H1 (cell line): ENCODE measurements at regions not wholly inside any gene's neighbourhood (a gene's known extent, or its start where the extent isn't known, plus 50 kb on each side); places are given as distances from the start of the nearest gene placed in this dataset.

ENCODE experiments used
- CTCF ChIA-PET: fragments of 300-600 bp; sonication (Branson Sonifier 250); formaldehyde crosslinking; loops from one replicate; lab custom pipeline; 2021; ENCODE audit not compliant: partially characterized antibody; lab: Charles Lee
- POLR2A ChIA-PET: fragments of 300-600 bp; sonication (Branson Sonifier 250); formaldehyde crosslinking; loops from one replicate; lab custom pipeline; 2021; ENCODE audit warnings: inconsistent platforms; ENCODE audit not compliant: partially characterized antibody; lab: Charles Lee
- DNase-seq, 2 experiments: peaks; one replicate each; pipeline versions ENCODE4 v3.0.0 to v3.0.0-alpha.2; 2010 to 2022; ENCODE audit warnings: low spot score in 2 of 2, low read depth in 1 of 2, mixed read lengths in 1 of 2
- FAIRE-seq: peaks from 2 replicates; lab custom pipeline; 2011; peaks lifted over from hg19 to GRCh38; lab: Jason Lieb, UNC
- H2AFZ ChIP-seq: 2 replicates; pipeline ENCODE4 v1.8.1; 2012; ENCODE audit warnings: low read length, inconsistent platforms
- H2AK5ac ChIP-seq: 2 replicates; pipeline ENCODE4 v1.6.1; 2013; ENCODE audit warnings: low read depth, low read length
- H2BK120ac ChIP-seq: replicated peaks from 2 replicates; pipeline ENCODE3; 2013; ENCODE audit warnings: low read depth, low read length, inconsistent platforms
- H2BK12ac ChIP-seq: 2 replicates; pipeline ENCODE4 v1.6.1; 2013; ENCODE audit warnings: low read depth, low read length
- H2BK15ac ChIP-seq: 2 replicates; pipeline ENCODE4 v1.6.1; 2013; ENCODE audit warnings: low read length
- H2BK20ac ChIP-seq: 2 replicates; pipeline ENCODE4 v1.6.1; 2013; ENCODE audit warnings: low read length
- H2BK5ac ChIP-seq: 2 replicates; pipeline ENCODE4 v1.6.1; 2013; ENCODE audit warnings: low read depth, low read length
- H3K14ac ChIP-seq: 2 replicates; pipeline ENCODE4 v1.6.1; 2013; ENCODE audit warnings: inconsistent platforms; ENCODE audit not compliant: insufficient read length
- H3K18ac ChIP-seq: 2 replicates; pipeline ENCODE4 v1.6.1; 2013; ENCODE audit warnings: low read length; ENCODE audit errors: extremely low read depth
- H3K23ac ChIP-seq: 2 replicates; pipeline ENCODE4 v1.6.1; 2013; ENCODE audit warnings: inconsistent platforms; ENCODE audit not compliant: insufficient read length
- H3K23me2 ChIP-seq: 2 replicates; pipeline ENCODE4 v1.6.1; 2013; ENCODE audit warnings: low read depth, low read length
- H3K27ac ChIP-seq: 2 replicates; pipeline ENCODE4 v1.6.1; 2011; ENCODE audit warnings: low read depth, low read length, inconsistent platforms
- H3K27me3 ChIP-seq, 4 experiments: replicated peaks in 1 of 4; 1 replicate in 1 of 4; 2 replicates in 3 of 4; pipeline versions ENCODE4 v1.6.1 to v1.8.1; 2011 to 2013; ENCODE audit warnings: low read length in 3 of 4, mild to moderate bottlenecking in 3 of 4, inconsistent platforms in 2 of 4, mixed read lengths in 2 of 4, moderate library complexity in 1 of 4; ENCODE audit not compliant: control insufficient read depth in 3 of 4, insufficient read depth in 3 of 4; ENCODE audit errors: extremely low read depth in 1 of 4
- H3K36me3 ChIP-seq, 4 experiments: 2 replicates each; pipeline versions ENCODE4 v1.6.1 to v1.8.1; 2011 to 2013; ENCODE audit warnings: mild to moderate bottlenecking in 4 of 4, low read length in 3 of 4, moderate library complexity in 2 of 4, control low read depth in 1 of 4, inconsistent platforms in 1 of 4; ENCODE audit not compliant: insufficient read depth in 4 of 4, control insufficient read depth in 2 of 4
- H3K4ac ChIP-seq: replicated peaks from 2 replicates; pipeline ENCODE3; 2013; ENCODE audit warnings: low read length, low read depth, mixed read lengths, inconsistent platforms; ENCODE audit not compliant: insufficient read length
- H3K4me1 ChIP-seq, 4 experiments: replicated peaks in 1 of 4; 1 replicate in 1 of 4; 2 replicates in 3 of 4; pipeline versions ENCODE4 v1.6.1 to v1.8.1; 2011 to 2013; ENCODE audit warnings: low read length in 3 of 4, inconsistent platforms in 2 of 4, mixed read lengths in 1 of 4; ENCODE audit not compliant: insufficient read depth in 4 of 4, control insufficient read depth in 3 of 4
- H3K4me2 ChIP-seq, 2 experiments: 2 replicates each; pipeline versions ENCODE4 v1.6.1 to v1.8.1; 2011 to 2013; ENCODE audit warnings: low read depth in 2 of 2, low read length in 2 of 2, control low read depth in 1 of 2, inconsistent platforms in 1 of 2, mild to moderate bottlenecking in 1 of 2; ENCODE audit not compliant: insufficient read depth in 1 of 2
- H3K4me3 ChIP-seq, 4 experiments: fragments of 200-600, 300-600 bp in 1 of 4; sonication (generic), shearing (Covaris generic), sonication (Bioruptor Twin) in 1 of 4; 2 replicates each; pipeline versions ENCODE4 v1.5.1 to v1.8.1; 2011 to 2016; ENCODE audit warnings: low read length in 4 of 4, low read depth in 3 of 4, control low read depth in 2 of 4, inconsistent platforms in 2 of 4, mild to moderate bottlenecking in 2 of 4, mixed read lengths in 1 of 4, moderate library complexity in 1 of 4; ENCODE audit not compliant: insufficient read depth in 2 of 4; ENCODE audit errors: extremely low read depth in 1 of 4
- H3K56ac ChIP-seq: replicated peaks from 2 replicates; pipeline ENCODE3; 2013; ENCODE audit warnings: low read depth, mild to moderate bottlenecking, mixed read lengths, low read length, inconsistent platforms; ENCODE audit not compliant: insufficient read length
- H3K79me1 ChIP-seq: 2 replicates; pipeline ENCODE4 v1.6.1; 2013; ENCODE audit warnings: low read depth, low read length, control low read depth
- H3K79me2 ChIP-seq, 2 experiments: 2 replicates each; pipeline versions ENCODE4 v1.6.1 to v1.8.1; 2012 to 2013; ENCODE audit warnings: low read length in 2 of 2, mild to moderate bottlenecking in 2 of 2, inconsistent platforms in 1 of 2; ENCODE audit not compliant: insufficient read depth in 2 of 2, control insufficient read depth in 1 of 2
- H3K9ac ChIP-seq, 4 experiments: replicated peaks in 1 of 4; 1 replicate in 1 of 4; 2 replicates in 3 of 4; pipeline versions ENCODE4 v1.6.1 to v1.8.1; 2011 to 2013; ENCODE audit warnings: low read depth in 3 of 4, low read length in 3 of 4, control low read depth in 2 of 4, mild to moderate bottlenecking in 2 of 4, moderate library complexity in 2 of 4, inconsistent platforms in 1 of 4; ENCODE audit errors: extremely low read depth in 1 of 4
- H3K9me3 ChIP-seq, 2 experiments: 2 replicates each; pipeline versions ENCODE4 v1.6.1 to v1.8.1; 2012 to 2013; ENCODE audit warnings: mild to moderate bottlenecking in 2 of 2, moderate library complexity in 2 of 2, control low read depth in 1 of 2, inconsistent platforms in 1 of 2, low read depth in 1 of 2, low read length in 1 of 2, mixed read lengths in 1 of 2; ENCODE audit not compliant: insufficient read depth in 2 of 2
- H4K20me1 ChIP-seq, 2 experiments: replicated peaks in 1 of 2; 2 replicates each; pipeline versions ENCODE3 to v1.8.1; 2011 to 2013; ENCODE audit warnings: inconsistent platforms in 2 of 2, low read length in 2 of 2, mild to moderate bottlenecking in 1 of 2; ENCODE audit not compliant: insufficient read depth in 2 of 2, control insufficient read depth in 1 of 2
- H4K5ac ChIP-seq: 2 replicates; pipeline ENCODE4 v1.6.1; 2013; ENCODE audit warnings: low read length, low read depth, mixed read lengths, inconsistent platforms; ENCODE audit not compliant: insufficient read length
- H4K8ac ChIP-seq: 2 replicates; pipeline ENCODE4 v1.8.0; 2013; ENCODE audit warnings: mild to moderate bottlenecking, moderate library complexity, low read length, inconsistent platforms; ENCODE audit not compliant: insufficient read depth; ENCODE audit errors: extremely low read depth
- H4K91ac ChIP-seq: replicated peaks from 2 replicates; pipeline ENCODE3; 2013; ENCODE audit warnings: low read length, mixed read lengths, inconsistent platforms; ENCODE audit not compliant: insufficient read length
- ATF2 ChIP-seq: IDR thresholded peaks from 2 replicates; pipeline ENCODE4 v1.6.1; 2012; ENCODE audit warnings: low read length, inconsistent platforms
- CEBPB ChIP-seq: IDR thresholded peaks from 2 replicates; pipeline ENCODE4 v1.6.1; 2012; ENCODE audit warnings: low read depth, low read length
- CTCF ChIP-seq, 3 experiments: IDR thresholded peaks; 1 replicate in 2 of 3; 2 replicates in 1 of 3; pipeline versions ENCODE4 v1.5.1 to v1.6.1; 2011; ENCODE audit warnings: low read length in 3 of 3, mild to moderate bottlenecking in 3 of 3, inconsistent platforms in 2 of 3, low read depth in 1 of 3, moderate library complexity in 1 of 3; ENCODE audit not compliant: insufficient read depth in 1 of 3; ENCODE audit errors: control extremely low read depth in 1 of 3
- EZH2 ChIP-seq: fragments of 200-600 bp; sonication (generic); IDR thresholded peaks from 2 replicates; pipeline ENCODE4 v1.7.1; 2012; ENCODE audit warnings: low read depth, mild to moderate bottlenecking, moderate library complexity, low read length, inconsistent platforms; ENCODE audit not compliant: severe bottlenecking
- FOSL1 ChIP-seq: IDR thresholded peaks from 2 replicates; pipeline ENCODE4 v1.6.1; 2011; ENCODE audit warnings: mild to moderate bottlenecking, low read depth, low read length, moderate library complexity; ENCODE audit not compliant: insufficient read depth
- HDAC6 ChIP-seq: IDR thresholded peaks from one replicate; pipeline ENCODE4 v1.7.1; 2012; ENCODE audit warnings: low read depth, mild to moderate bottlenecking, inconsistent platforms, low read length, moderate library complexity
- KDM1A ChIP-seq: fragments of 200-600, 300-600 bp; sonication (generic); IDR thresholded peaks from 2 replicates; pipeline ENCODE4 v1.7.1; 2016; ENCODE audit warnings: mild to moderate bottlenecking, low read length, borderline replicate concordance
- KDM4A ChIP-seq: IDR thresholded peaks from one replicate; pipeline ENCODE4 v1.7.1; 2012; ENCODE audit warnings: low read depth, mild to moderate bottlenecking, moderate library complexity, low read length, inconsistent platforms; ENCODE audit not compliant: severe bottlenecking
- KDM5A ChIP-seq: fragments of 200-600 bp; IDR thresholded peaks from 2 replicates; pipeline ENCODE4 v1.7.1; 2012; ENCODE audit warnings: mild to moderate bottlenecking, low read length, inconsistent platforms, mixed read lengths
- SRF ChIP-seq: IDR thresholded peaks from 2 replicates; pipeline ENCODE4 v1.6.1; 2011; ENCODE audit warnings: mild to moderate bottlenecking, low read depth, low read length, moderate library complexity
- TCF12 ChIP-seq: IDR thresholded peaks from 2 replicates; pipeline ENCODE4 v1.6.1; 2011; ENCODE audit warnings: low read depth, mild to moderate bottlenecking, low read length
- WGBS, 2 experiments: shearing (Covaris generic) in 1 of 2; methylation state at CpG; one replicate each; pipeline versions ENCODE4 v1.1.6 to v1.1.7; 2013 to 2015; ENCODE audit warnings: low lambda C conversion rate in 2 of 2, mixed read lengths in 2 of 2, inconsistent platforms in 1 of 2, low coverage in 1 of 2, missing lambda C conversion rate in 1 of 2; ENCODE audit not compliant: insufficient replicate concordance in 2 of 2, insufficient coverage in 1 of 2, insufficient read length in 1 of 2; ENCODE audit errors: extremely low coverage in 1 of 2, missing lambda C conversion rate in 1 of 2; 5-methylcytosine and 5-hydroxymethylcytosine counted together

DNA sequence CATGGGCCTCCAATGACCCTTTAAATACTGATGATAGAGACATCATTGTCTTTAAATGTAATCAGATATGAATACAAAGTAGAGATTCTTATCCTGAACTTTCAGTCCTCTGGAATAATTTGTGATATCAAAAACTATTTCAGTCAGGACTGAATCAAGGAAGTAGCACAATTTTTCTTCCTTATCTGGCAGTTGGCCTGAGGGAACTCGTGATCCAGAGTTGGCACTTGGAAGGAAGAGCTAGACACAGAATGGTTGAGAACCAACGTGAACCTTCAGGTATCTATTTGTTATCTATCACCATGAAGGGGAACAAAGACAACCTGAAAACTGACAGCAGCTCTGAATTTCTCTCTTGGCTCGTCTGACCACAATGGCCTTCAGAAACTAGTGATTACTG lies 269.3 kb downstream of the PRDM9 start:
- no peak overlapping the region for H2AK5ac ChIP-seq
- no peak overlapping the region for H2BK120ac ChIP-seq
- no peak overlapping the region for H3K27ac ChIP-seq
- H3K23ac ChIP-seq: no peak overlapping the region
- H2BK5ac ChIP-seq: no peak overlapping the region
- H4K8ac ChIP-seq: no peak overlapping the region
- no peak overlapping the region for H4K5ac ChIP-seq
- DNase-seq: no peak
- H3K18ac ChIP-seq: no peak overlapping the region
- H3K9me3 ChIP-seq: no peaks in the 10 kb centered on the region
- no peak overlapping the region for H2BK12ac ChIP-seq
- H3K27me3 ChIP-seq: no peaks in the 10 kb centered on the region
- no peak overlapping the region for H2AFZ ChIP-seq
- H3K79me1 ChIP-seq: no peaks in the 10 kb centered on the region
- no peaks in the 10 kb centered on the region for H3K4me1 ChIP-seq
- no peak overlapping the region for H3K56ac ChIP-seq
- H3K9ac ChIP-seq: no peak overlapping the region
- POLR2A ChIA-PET: no interaction called here
- CTCF ChIA-PET: no interaction called here
- no peak overlapping the region for H3K4me2 ChIP-seq
- no peaks in the 10 kb centered on the region for H3K36me3 ChIP-seq
- no peak overlapping the region for H3K4me3 ChIP-seq
- FAIRE-seq: no peak
- no peak overlapping the region for H4K91ac ChIP-seq
- H2BK20ac ChIP-seq: no peak overlapping the region
- H3K4ac ChIP-seq: no peak overlapping the region
- no peaks in the 10 kb centered on the region for H3K79me2 ChIP-seq
- H2BK15ac ChIP-seq: no peak overlapping the region
- no peaks in the 10 kb centered on the region for H4K20me1 ChIP-seq
- no peaks in the 10 kb centered on the region for H3K23me2 ChIP-seq
- no peak overlapping the region for H3K14ac ChIP-seq
- 95% methylated on average over 3 of the region's 3 CpGs; no CpG with 5 or more reads in 1 of the 2 experiments for WGBS, 2 experiments
- no peak for TF ChIP-seq TCF12
- TF ChIP-seq EZH2: no peak
- TF ChIP-seq CEBPB: no peak
- no peak for TF ChIP-seq FOSL1
- TF ChIP-seq KDM1A: no peak
- no peak for TF ChIP-seq SRF
- no peak for TF ChIP-seq HDAC6
- no peak for TF ChIP-seq KDM4A
- TF ChIP-seq ATF2: no peak
- no peak for TF ChIP-seq KDM5A
- no peak for TF ChIP-seq CTCF (IDR thresholded peaks at IDR 0.05; ENCODE audit: control extremely low read depth in 1 of 3, insufficient read depth in 1 of 3, low read depth in 1 of 3, low read length in 3 of 3)
